Epithelial cell of proximal tubule (primary cell): ENCODE measurements at regions not wholly inside any gene's neighbourhood (a gene's known extent, or its start where the extent isn't known, plus 50 kb on each side); places are given as distances from the start of the nearest gene placed in this dataset.

ENCODE experiments used
- DNase-seq: peaks from one replicate; pipeline ENCODE4 v3.0.0-alpha.2; 2011; ENCODE audit warnings: low read depth
- H3K4me3 ChIP-seq: 2 replicates; pipeline ENCODE4 v1.5.1; 2011; ENCODE audit warnings: low read depth, mild to moderate bottlenecking, low read length
- TF ChIP-seq, protein P1 (sequence below): conservative IDR thresholded peaks from 2 replicates; pipeline ENCODE4 v1.5.1; 2012; ENCODE audit warnings: low read depth, mild to moderate bottlenecking, low read length

DNA sequence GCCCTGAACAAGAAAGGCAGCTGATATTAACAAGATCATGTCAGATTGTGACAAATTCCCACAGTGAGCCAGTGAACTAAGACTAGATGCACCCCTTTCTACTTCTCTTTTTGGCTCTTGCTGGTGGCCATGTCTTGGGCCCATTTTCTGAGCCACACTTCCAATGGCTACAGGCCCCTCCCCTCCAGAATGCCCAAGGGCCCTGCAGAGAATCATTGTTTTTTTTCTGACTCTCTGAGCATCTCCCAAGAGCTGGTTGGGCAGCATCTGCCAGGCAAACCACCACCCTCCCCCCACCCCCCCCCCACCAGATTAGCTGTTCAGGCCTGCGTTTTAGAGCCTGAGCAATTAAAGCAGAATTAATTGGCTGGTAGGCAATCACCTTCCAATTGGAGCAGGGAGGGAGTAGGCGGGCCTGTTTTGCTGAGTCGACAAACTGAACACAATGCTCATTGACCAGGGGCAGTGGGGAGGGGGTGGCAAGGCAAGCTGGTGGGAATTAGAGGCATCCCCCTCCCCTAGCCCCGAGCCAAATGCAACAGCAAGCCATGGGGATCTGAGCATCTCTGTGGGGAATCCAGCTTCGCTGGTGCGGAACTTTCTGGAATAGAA lies 541.4 kb downstream of the MN1 start:
- DNase-seq, result no peak
- TF ChIP-seq, protein P1, sequence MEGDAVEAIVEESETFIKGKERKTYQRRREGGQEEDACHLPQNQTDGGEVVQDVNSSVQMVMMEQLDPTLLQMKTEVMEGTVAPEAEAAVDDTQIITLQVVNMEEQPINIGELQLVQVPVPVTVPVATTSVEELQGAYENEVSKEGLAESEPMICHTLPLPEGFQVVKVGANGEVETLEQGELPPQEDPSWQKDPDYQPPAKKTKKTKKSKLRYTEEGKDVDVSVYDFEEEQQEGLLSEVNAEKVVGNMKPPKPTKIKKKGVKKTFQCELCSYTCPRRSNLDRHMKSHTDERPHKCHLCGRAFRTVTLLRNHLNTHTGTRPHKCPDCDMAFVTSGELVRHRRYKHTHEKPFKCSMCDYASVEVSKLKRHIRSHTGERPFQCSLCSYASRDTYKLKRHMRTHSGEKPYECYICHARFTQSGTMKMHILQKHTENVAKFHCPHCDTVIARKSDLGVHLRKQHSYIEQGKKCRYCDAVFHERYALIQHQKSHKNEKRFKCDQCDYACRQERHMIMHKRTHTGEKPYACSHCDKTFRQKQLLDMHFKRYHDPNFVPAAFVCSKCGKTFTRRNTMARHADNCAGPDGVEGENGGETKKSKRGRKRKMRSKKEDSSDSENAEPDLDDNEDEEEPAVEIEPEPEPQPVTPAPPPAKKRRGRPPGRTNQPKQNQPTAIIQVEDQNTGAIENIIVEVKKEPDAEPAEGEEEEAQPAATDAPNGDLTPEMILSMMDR, result no peak
- H3K4me3 ChIP-seq, result no peak overlapping the region

DNA sequence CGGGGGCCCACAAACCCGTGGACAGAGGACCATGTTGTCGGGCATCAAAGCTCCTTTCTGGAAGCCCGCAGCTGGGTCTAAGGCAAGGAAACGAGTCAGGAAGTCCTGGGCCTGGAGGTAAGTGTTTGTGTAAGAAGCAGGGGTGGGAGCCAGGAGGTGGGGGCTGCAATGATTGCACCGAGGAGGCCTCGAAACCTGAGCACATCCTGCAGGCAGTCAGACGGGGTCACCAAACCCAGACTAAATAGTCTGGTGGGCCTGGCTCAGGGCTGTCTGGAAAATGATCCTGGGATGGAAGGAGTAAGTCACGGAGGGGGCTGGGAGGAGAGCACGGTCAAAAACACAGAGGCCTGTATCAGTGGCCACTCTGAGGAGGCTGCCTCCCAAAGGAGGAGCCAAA lies 539.2 kb downstream of the MN1 start:
- TF ChIP-seq, protein P1, result no peak
- H3K4me3 ChIP-seq, result no peak overlapping the region
- no peak for DNase-seq

DNA sequence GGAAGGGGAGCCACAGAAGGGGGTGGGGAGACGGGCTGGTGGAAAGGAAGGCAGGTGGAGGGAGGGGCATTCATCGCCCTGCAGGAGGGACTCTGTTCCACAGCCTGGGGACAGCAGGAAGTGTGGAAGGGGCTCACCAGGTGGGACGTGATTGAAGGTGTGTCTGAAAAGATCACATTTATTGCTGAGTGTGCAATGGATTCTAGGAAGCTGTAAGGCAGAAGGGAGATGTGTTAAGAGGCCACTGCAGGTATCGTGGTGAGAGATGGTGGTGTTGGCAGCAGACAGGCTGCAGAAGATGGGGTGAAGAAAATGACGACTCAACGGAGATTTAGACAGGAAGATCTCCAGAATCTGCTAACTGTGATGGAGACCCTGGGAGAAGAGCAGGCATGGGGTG lies 537.4 kb downstream of the MN1 start:
- TF ChIP-seq, protein P1, result no peak
- DNase-seq, result no peak
- no peak overlapping the region for H3K4me3 ChIP-seq

DNA sequence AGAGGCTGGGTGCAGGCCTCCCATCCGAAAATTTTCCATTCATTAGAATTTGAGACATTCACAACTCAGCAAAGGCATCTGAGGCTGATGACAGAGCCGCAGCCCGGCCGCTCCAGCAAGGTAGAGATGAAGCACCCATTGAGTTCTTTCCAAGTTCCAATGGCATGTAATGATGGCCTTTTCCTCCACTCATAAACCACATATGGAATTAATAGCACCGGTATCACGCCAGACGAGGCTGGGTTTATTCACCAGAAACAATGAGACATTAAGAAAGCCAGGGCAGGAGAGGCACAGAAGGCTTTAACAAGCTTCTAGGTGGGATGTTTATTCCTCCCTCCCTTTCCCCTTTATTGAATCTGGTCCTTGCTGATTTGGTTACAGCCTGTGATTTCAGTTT lies 534.4 kb downstream of the MN1 start:
- no peak overlapping the region for H3K4me3 ChIP-seq
- no peak for DNase-seq
- TF ChIP-seq, protein P1, result no peak

DNA sequence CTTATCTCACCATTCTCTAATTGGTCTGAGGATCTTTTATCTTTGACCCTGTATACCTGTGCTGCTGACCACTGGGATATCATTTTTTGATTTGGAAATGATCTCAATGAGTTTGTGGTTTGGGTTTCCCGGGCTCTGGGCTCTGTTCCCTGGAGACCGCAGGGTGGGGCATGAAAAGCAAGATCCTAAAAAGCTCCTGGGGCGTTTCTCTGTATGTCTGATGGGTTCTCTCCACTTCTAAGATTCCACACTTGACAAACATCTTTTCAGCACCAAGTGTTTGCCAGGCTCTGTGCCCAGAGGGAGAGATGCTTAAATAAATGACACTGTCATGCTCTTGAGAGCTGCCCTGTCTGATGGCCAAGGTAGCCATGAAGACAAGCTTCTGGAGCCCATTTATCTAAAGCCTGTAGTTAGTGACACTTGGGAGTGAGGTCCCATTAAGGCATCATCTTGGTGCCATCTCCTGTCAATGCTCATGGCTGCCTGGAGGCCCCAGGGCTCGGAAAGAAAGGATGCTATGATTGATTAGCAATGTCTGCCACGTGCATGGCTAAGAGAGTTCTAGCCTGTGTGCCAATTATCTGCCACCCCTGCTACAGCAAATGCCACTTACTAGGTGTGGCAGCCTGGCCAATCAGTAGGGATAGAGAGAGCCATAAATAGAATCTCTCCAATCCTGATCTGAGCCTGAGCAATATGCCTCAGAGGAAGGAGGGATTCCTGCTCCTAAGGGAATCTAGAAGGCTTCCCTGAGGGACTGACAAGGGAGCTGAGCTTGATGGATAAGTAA lies 531.6 kb downstream of the MN1 start:
- H3K4me3 ChIP-seq, result no peak overlapping the region
- no peak for DNase-seq
- TF ChIP-seq, protein P1, result no peak

DNA sequence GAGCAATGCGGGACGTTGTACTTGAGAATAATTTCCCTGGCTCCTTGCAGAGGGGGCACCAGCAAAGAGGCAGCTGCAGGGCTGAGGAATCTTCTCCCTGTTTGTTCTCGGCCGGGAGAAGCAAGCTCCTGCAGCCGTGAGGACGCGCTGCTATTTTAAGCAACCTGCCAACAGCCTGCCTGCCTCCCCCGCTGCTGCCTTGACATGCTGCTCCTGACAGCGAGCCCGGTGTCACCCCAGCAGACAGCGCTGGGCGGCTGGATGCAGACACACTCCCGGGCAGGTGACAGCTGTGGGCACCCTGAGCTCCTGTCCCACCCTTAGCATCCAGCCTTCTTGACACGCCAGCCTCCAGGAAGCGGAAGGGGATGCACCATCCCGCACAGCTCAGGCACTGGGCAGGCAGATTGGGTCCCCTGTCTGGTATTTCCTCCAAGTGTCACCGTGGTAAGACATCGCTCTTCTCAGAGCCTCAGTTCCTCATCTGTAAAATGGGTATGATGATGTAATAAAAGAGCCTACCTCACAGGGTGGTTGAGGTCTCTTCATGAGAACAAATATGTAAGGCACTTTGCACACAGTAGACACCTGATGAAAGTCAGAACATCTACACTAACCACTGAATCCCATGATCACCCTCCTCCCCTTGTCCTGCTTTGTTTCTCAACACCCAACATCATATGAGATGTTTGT lies 530.6 kb downstream of the MN1 start:
- TF ChIP-seq, protein P1, result no peak
- no peak overlapping the region for H3K4me3 ChIP-seq
- DNase-seq, result no peak
